ENCODE measurements at regions not wholly inside any gene's neighbourhood (a gene's known extent, or its start where the extent isn't known, plus 50 kb on each side); places are given as distances from the start of the nearest gene placed in this dataset.

DNA sequence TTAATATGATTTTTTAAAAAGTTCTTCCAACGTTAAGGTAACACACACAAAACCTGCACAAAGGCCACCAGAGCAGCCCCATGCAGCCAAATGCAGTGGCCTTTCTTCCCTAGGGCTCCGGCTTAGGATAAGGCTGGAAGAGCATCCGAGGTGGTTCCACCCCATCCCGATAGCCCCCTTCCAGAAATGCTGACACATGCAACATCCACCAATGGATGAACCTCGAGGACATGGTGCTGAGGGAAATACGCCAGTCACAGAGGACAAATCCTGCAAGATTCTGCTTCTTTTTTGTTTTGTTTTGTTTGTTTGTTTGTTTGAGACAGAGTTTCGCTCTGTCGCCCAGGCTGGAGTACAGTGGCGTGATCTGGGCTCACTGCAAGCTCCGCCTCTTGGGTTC is 199.3 kb upstream of the NSMCE3 start:
- H3K4me2 ChIP-seq (ENCODE audit: low read length) = no peak overlapping the region
- H3F3A ChIP-seq (ENCODE audit: insufficient read depth, low read length) = no peaks in the 10 kb centered on the region

DNA sequence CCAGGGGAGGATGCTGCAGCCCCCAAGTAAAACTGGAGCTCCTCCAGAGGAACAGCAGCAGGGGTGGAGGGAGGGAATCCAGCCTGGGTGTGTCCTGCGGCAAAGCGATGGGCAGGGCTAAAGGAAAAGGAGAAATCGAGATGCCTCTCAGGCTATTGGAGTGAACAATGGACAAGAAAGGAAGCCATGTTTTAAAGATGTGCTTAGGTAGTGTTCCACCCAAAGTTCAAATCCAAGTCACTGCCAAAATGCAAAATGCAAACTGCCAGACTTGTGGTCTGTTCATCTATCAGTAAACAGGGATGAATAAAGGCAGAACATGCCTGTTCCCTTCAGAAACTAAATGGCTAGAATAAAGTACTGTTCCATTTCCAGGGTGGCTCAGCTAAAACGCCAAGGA is 197.5 kb upstream of the NSMCE3 start:
- Histone ChIP-seq H3K4me1 (ENCODE audit: insufficient read depth, low read length, severe bottlenecking) (no peaks in the 10 kb centered on the region), H3K36me3 (ENCODE audit: insufficient read depth, low read length) (no peaks in the 10 kb centered on the region), H3K27me3 (ENCODE audit: insufficient read depth, low read length) (no peaks in the 10 kb centered on the region), H3F3A (ENCODE audit: insufficient read depth, low read length) (no peaks in the 10 kb centered on the region), H3K4me3 (ENCODE audit: low read depth, low read length, poor library complexity, severe bottlenecking) (no peak overlapping the region), H3K27ac (ENCODE audit: low read depth, low read length, poor library complexity, severe bottlenecking) (no peak overlapping the region), H3K79me2 (ENCODE audit: insufficient read depth, low read length) (no peaks in the 10 kb centered on the region), H3K9me3 (ENCODE audit: low read length) (no peaks in the 10 kb centered on the region), H3K4me2 (ENCODE audit: low read length) (no peak overlapping the region), H2AFZ (ENCODE audit: low read length) (no peak overlapping the region), H3K9ac (ENCODE audit: low read length) (no peak overlapping the region), H3K9me2 (ENCODE audit: low read depth, low read length) (no peaks in the 10 kb centered on the region), H4K20me1 (ENCODE audit: insufficient read depth, low read length) (no peaks in the 10 kb centered on the region)
- TF ChIP-seq, protein P1, sequence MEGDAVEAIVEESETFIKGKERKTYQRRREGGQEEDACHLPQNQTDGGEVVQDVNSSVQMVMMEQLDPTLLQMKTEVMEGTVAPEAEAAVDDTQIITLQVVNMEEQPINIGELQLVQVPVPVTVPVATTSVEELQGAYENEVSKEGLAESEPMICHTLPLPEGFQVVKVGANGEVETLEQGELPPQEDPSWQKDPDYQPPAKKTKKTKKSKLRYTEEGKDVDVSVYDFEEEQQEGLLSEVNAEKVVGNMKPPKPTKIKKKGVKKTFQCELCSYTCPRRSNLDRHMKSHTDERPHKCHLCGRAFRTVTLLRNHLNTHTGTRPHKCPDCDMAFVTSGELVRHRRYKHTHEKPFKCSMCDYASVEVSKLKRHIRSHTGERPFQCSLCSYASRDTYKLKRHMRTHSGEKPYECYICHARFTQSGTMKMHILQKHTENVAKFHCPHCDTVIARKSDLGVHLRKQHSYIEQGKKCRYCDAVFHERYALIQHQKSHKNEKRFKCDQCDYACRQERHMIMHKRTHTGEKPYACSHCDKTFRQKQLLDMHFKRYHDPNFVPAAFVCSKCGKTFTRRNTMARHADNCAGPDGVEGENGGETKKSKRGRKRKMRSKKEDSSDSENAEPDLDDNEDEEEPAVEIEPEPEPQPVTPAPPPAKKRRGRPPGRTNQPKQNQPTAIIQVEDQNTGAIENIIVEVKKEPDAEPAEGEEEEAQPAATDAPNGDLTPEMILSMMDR (IDR thresholded peaks at IDR 0.05; ENCODE audit: low read length) = no peak
- TF ChIP-seq EZH2 (IDR thresholded peaks at IDR 0.05; ENCODE audit: borderline replicate concordance, low read length) = no peak

More for the DNA sequence above, 199.3 kb upstream of the NSMCE3 start:
- Histone ChIP-seq H3K27me3 (ENCODE audit: insufficient read depth, low read length) (no peaks in the 10 kb centered on the region), H2AFZ (ENCODE audit: low read length) (no peak overlapping the region), H3K4me3 (ENCODE audit: low read depth, low read length, poor library complexity, severe bottlenecking) (no peak overlapping the region), H3K9ac (ENCODE audit: low read length) (no peak overlapping the region), H3K9me3 (ENCODE audit: low read length) (no peaks in the 10 kb centered on the region), H4K20me1 (ENCODE audit: insufficient read depth, low read length) (no peaks in the 10 kb centered on the region), H3K4me1 (ENCODE audit: insufficient read depth, low read length, severe bottlenecking) (no peaks in the 10 kb centered on the region), H3K79me2 (ENCODE audit: insufficient read depth, low read length) (no peaks in the 10 kb centered on the region), H3K9me2 (ENCODE audit: low read depth, low read length) (no peaks in the 10 kb centered on the region), H3K27ac (ENCODE audit: low read depth, low read length, poor library complexity, severe bottlenecking) (no peak overlapping the region), H3K36me3 (ENCODE audit: insufficient read depth, low read length) (no peaks in the 10 kb centered on the region)
- TF ChIP-seq, protein P1 (IDR thresholded peaks at IDR 0.05; ENCODE audit: low read length) = no peak
- no peak for TF ChIP-seq EZH2 (IDR thresholded peaks at IDR 0.05; ENCODE audit: borderline replicate concordance, low read length)

DNA sequence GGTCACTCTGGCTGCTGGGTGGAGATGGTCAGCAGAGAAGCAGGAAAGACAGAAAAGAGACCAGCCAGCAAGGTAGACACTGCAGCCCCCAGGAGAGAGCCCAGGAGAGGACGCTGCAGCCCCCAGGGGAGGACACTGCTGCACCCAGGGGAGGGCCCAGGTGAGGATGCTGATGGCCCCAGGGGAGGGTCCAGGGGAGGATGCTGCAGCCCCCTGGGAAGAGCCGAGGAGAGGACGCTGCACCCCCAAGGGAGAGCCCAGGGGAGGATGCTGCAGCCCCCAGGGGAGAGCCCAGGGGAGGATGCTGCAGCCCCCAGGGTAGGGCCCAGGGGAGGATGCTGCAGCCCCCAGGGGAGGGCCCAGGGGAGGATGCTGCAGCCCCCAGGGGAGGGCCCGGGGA is 196.7 kb upstream of the NSMCE3 start:
- H4K20me1 ChIP-seq (ENCODE audit: insufficient read depth, low read length) = no peaks in the 10 kb centered on the region
- H3K9me3 ChIP-seq (ENCODE audit: low read length) = no peaks in the 10 kb centered on the region
- H3K79me2 ChIP-seq (ENCODE audit: insufficient read depth, low read length) = no peaks in the 10 kb centered on the region
- H3K4me2 ChIP-seq (ENCODE audit: low read length) = no peak overlapping the region
- H3K9me2 ChIP-seq (ENCODE audit: low read depth, low read length) = no peaks in the 10 kb centered on the region
- no peak overlapping the region for H3K27ac ChIP-seq (ENCODE audit: low read depth, low read length, poor library complexity, severe bottlenecking)
- no peak for TF ChIP-seq EZH2 (IDR thresholded peaks at IDR 0.05; ENCODE audit: borderline replicate concordance, low read length)
- TF ChIP-seq, protein P1 (IDR thresholded peaks at IDR 0.05; ENCODE audit: low read length) = no peak
- H3F3A ChIP-seq (ENCODE audit: insufficient read depth, low read length) = no peaks in the 10 kb centered on the region
- no peak overlapping the region for H2AFZ ChIP-seq (ENCODE audit: low read length)
- H3K9ac ChIP-seq (ENCODE audit: low read length) = no peak overlapping the region
- H3K27me3 ChIP-seq (ENCODE audit: insufficient read depth, low read length) = no peaks in the 10 kb centered on the region
- H3K4me1 ChIP-seq (ENCODE audit: insufficient read depth, low read length, severe bottlenecking) = no peaks in the 10 kb centered on the region
- H3K36me3 ChIP-seq (ENCODE audit: insufficient read depth, low read length) = no peaks in the 10 kb centered on the region
- no peak overlapping the region for H3K4me3 ChIP-seq (ENCODE audit: low read depth, low read length, poor library complexity, severe bottlenecking)
